Peyer's patch (tissue), 4 donors: ENCODE measurements at regions not wholly inside any gene's neighbourhood (a gene's known extent, or its start where the extent isn't known, plus 50 kb on each side); places are given as distances from the start of the nearest gene placed in this dataset.

Experiments used
- DNase-seq, 3 donors: peaks; one replicate each; pipeline ENCODE4 v3.0.0-alpha.2; 2017 to 2019
- H3K27ac ChIP-seq, 4 donors: fragments of 200-600 bp; sonication (generic); one replicate each; pipeline ENCODE4 v1.5.1; 2016 to 2019
- H3K27me3 ChIP-seq, 2 donors: fragments of 200-600 bp; sonication (generic); one replicate each; pipeline ENCODE4 v1.5.1; 2019
- H3K36me3 ChIP-seq, 3 donors: fragments of 200-600 bp; sonication (generic); one replicate each; pipeline ENCODE4 v1.5.1; 2016 to 2019
- H3K4me1 ChIP-seq, 4 donors: fragments of 200-600 bp; sonication (generic); one replicate each; pipeline ENCODE4 v1.5.1; 2016 to 2019
- H3K4me3 ChIP-seq, 4 donors: fragments of 200-600 bp; sonication (generic); 1 replicate in 3 of 4; 2 replicates in 1 of 4; pipeline ENCODE4 v1.5.1; 2016 to 2019; ENCODE audit warnings: mild to moderate bottlenecking in 1 of 4
- H3K9me3 ChIP-seq, 4 donors: fragments of 200-600 bp; sonication (generic); one replicate each; pipeline ENCODE4 v1.5.1; 2016 to 2019; ENCODE audit warnings: mild to moderate bottlenecking in 1 of 4
- CTCF ChIP-seq, 6 experiments: fragments of 450-650 bp in 4 of 6; fragments of 200-600 bp in 2 of 6; sonication (generic) in 1 of 6; IDR thresholded peaks; one replicate each; pipeline ENCODE4 v1.5.1; 2017 to 2019; ENCODE audit warnings: antibody characterized with exemption in 6 of 6, mild to moderate bottlenecking in 3 of 6, moderate library complexity in 1 of 6
- POLR2A ChIP-seq, 2 donors: fragments of 450-650 bp; IDR thresholded peaks; one replicate each; pipeline ENCODE4 v1.5.1; 2017; ENCODE audit warnings: antibody characterized with exemption in 2 of 2, mild to moderate bottlenecking in 2 of 2, moderate library complexity in 2 of 2

- Histone ChIP-seq H3K9me3 (no peaks in the 10 kb centered on the region), H3K36me3 (no peaks in the 10 kb centered on the region), H3K4me1 (peaks cover 0 to 5% (median 0%) of the 10 kb centered on the region in 4 donors), H3K4me3 (no peak overlapping the region), H3K27ac (no peak overlapping the region), H3K27me3 (no peaks in the 10 kb centered on the region)
- no peak for TF ChIP-seq POLR2A (IDR thresholded peaks at IDR 0.05)
- TF ChIP-seq CTCF (IDR thresholded peaks at IDR 0.05) = no peak
- DNase-seq = no peak
Observed at GRCh38 chr21:18663663-18664062, 260.1 kb upstream of the TMPRSS15 start.

GRCh38 chr21:18666725-18667124, 263.1 kb upstream of the TMPRSS15 start:
- no peak for TF ChIP-seq CTCF (IDR thresholded peaks at IDR 0.05)
- no peak for TF ChIP-seq POLR2A (IDR thresholded peaks at IDR 0.05)
- Histone ChIP-seq H3K4me1 (no peaks in the 10 kb centered on the region), H3K27me3 (no peaks in the 10 kb centered on the region), H3K36me3 (no peaks in the 10 kb centered on the region), H3K27ac (no peak overlapping the region), H3K9me3 (no peaks in the 10 kb centered on the region), H3K4me3 (no peak overlapping the region)
- no peak for DNase-seq

GRCh38 chr21:18673789-18674188, 270.2 kb upstream of the TMPRSS15 start:
- H3K27me3 ChIP-seq = no peaks in the 10 kb centered on the region
- DNase-seq = no peak
- TF ChIP-seq POLR2A (IDR thresholded peaks at IDR 0.05) (no peak), CTCF (IDR thresholded peaks at IDR 0.05) (no peak)
- H3K27ac ChIP-seq = no peak overlapping the region
- no peak overlapping the region for H3K4me3 ChIP-seq
- H3K9me3 ChIP-seq = no peaks in the 10 kb centered on the region
- no peaks in the 10 kb centered on the region for H3K36me3 ChIP-seq
- no peaks in the 10 kb centered on the region for H3K4me1 ChIP-seq

GRCh38 chr21:18677632-18678031, 274.0 kb upstream of the TMPRSS15 start:
- no peaks in the 10 kb centered on the region for H3K27me3 ChIP-seq
- H3K36me3 ChIP-seq = no peaks in the 10 kb centered on the region
- no peak overlapping the region for H3K27ac ChIP-seq
- no peaks in the 10 kb centered on the region for H3K9me3 ChIP-seq
- no peak overlapping the region for H3K4me3 ChIP-seq
- no peak for DNase-seq
- TF ChIP-seq POLR2A (IDR thresholded peaks at IDR 0.05) (no peak), CTCF (IDR thresholded peaks at IDR 0.05) (no peak)
- no peaks in the 10 kb centered on the region for H3K4me1 ChIP-seq

- no peak for TF ChIP-seq CTCF (IDR thresholded peaks at IDR 0.05)
- no peak for TF ChIP-seq POLR2A (IDR thresholded peaks at IDR 0.05)
- H3K9me3 ChIP-seq = no peaks in the 10 kb centered on the region
- no peak overlapping the region for H3K27ac ChIP-seq
- H3K36me3 ChIP-seq = no peaks in the 10 kb centered on the region
- H3K27me3 ChIP-seq = no peaks in the 10 kb centered on the region
- no peak for DNase-seq
- H3K4me3 ChIP-seq = no peak overlapping the region
- no peaks in the 10 kb centered on the region for H3K4me1 ChIP-seq
Observed at GRCh38 chr21:18705971-18706370, 302.4 kb upstream of the TMPRSS15 start.

- Histone ChIP-seq H3K36me3 (no peaks in the 10 kb centered on the region), H3K27ac (no peak overlapping the region), H3K9me3 (no peaks in the 10 kb centered on the region), H3K4me1 (no peaks in the 10 kb centered on the region), H3K4me3 (no peak overlapping the region), H3K27me3 (no peaks in the 10 kb centered on the region)
- TF ChIP-seq CTCF (IDR thresholded peaks at IDR 0.05) = no peak
- TF ChIP-seq POLR2A (IDR thresholded peaks at IDR 0.05) = no peak
- no peak for DNase-seq
Observed at GRCh38 chr21:18711662-18712061, 308.1 kb upstream of the TMPRSS15 start.
